Mucosa of descending colon (tissue), 3 donors: ENCODE measurements at regions not wholly inside any gene's neighbourhood (a gene's known extent, or its start where the extent isn't known, plus 50 kb on each side); places are given as distances from the start of the nearest gene placed in this dataset.

Source experiments
- ATAC-seq: fragments of 200-7000 bp; cut with Tn5 transposase; one replicate; pipeline ENCODE4 v1.9.1; 2020; ENCODE audit warnings: mild to moderate bottlenecking, moderate library complexity
- DNase-seq, 3 donors: peaks; one replicate each; pipeline ENCODE4 v3.0.0-alpha.2; 2020
- H3K36me3 ChIP-seq: fragments of 200-600 bp; one replicate; pipeline ENCODE4 v1.8.0; 2021; ENCODE audit warnings: low read depth, mild to moderate bottlenecking
- H3K4me1 ChIP-seq: fragments of 200-600 bp; one replicate; pipeline ENCODE4 v1.8.0; 2021; ENCODE audit warnings: low read depth, mild to moderate bottlenecking
- H3K4me3 ChIP-seq: fragments of 200-600 bp; one replicate; pipeline ENCODE4 v1.8.0; 2021; ENCODE audit warnings: mild to moderate bottlenecking
- H3K9me3 ChIP-seq: fragments of 200-600 bp; one replicate; pipeline ENCODE4 v1.8.0; 2021; ENCODE audit warnings: mild to moderate bottlenecking
- intact Hi-C, 2 donors: fragments of 100-400 bp; cut with DNase I in 1 of 2; cut with micrococcal nuclease in 1 of 2; formaldehyde crosslinking; loops; one replicate each; pipeline versions ENCODE4 v1.11.0 to v1.11.1; 2022; cut with DNase I, micrococcal nuclease
- TF ChIP-seq, protein P1 (sequence below): fragments of 200-600 bp; IDR thresholded peaks from one replicate; pipeline ENCODE4 v1.8.0; 2022; ENCODE audit warnings: antibody characterized with exemption, mild to moderate bottlenecking
- donor health status: DM: no; HTN: no; CAD: no; lungs with moderate emphysema.
- donor health status: DM: no; HTN: no; CAD: no.
- donor health status: DM: no; HTN: yes; CAD: no.

DNA sequence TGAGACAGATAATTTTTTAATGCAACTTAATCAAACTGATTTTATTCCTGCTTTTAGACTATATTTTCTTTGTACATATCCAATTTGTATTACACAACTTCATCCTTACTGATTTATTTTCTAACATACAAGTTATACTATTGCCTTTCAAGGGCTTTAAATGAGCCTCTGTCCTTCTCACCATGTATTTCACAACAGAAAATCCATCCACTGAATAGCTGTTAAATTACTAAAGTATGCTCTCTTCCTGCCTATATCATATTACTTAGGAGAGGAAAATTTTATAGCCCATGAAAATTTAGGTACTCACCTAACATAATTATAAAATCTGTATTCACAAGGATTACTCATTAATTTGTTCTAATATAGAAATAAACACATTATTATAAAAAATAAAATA lies 528.6 kb downstream of the ANKRD50 start:
- H3K36me3 ChIP-seq = no peaks in the 10 kb centered on the region
- TF ChIP-seq, protein P1, sequence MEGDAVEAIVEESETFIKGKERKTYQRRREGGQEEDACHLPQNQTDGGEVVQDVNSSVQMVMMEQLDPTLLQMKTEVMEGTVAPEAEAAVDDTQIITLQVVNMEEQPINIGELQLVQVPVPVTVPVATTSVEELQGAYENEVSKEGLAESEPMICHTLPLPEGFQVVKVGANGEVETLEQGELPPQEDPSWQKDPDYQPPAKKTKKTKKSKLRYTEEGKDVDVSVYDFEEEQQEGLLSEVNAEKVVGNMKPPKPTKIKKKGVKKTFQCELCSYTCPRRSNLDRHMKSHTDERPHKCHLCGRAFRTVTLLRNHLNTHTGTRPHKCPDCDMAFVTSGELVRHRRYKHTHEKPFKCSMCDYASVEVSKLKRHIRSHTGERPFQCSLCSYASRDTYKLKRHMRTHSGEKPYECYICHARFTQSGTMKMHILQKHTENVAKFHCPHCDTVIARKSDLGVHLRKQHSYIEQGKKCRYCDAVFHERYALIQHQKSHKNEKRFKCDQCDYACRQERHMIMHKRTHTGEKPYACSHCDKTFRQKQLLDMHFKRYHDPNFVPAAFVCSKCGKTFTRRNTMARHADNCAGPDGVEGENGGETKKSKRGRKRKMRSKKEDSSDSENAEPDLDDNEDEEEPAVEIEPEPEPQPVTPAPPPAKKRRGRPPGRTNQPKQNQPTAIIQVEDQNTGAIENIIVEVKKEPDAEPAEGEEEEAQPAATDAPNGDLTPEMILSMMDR = no peak

DNA sequence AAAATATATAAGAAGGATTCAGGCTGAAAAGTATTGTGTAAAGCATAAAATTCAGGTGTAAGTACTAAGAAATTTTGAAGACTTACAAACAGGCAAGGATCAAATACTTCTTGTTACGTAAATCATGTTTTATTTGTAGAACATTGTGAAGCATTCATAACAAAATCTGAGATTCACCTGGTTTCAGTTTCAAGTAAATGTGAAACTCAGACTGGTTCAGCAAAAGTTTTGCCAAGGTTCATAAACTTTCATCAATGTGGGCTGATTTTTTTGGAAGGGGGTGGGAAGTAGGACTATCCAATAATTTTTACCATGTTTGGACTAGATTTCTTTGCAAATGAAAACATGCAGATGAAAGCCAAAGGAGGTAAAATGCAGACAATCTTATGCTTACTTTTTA lies 527.7 kb downstream of the ANKRD50 start:
- intact Hi-C loops = no loop called here

More for the DNA sequence above, 528.6 kb downstream of the ANKRD50 start:
- Histone ChIP-seq H3K4me1 (no peaks in the 10 kb centered on the region), H3K9me3 (no peaks in the 10 kb centered on the region), H3K4me3 (no peak overlapping the region)
- ATAC-seq = no peak
- intact Hi-C loops = no loop called here
- no peak for DNase-seq

DNA sequence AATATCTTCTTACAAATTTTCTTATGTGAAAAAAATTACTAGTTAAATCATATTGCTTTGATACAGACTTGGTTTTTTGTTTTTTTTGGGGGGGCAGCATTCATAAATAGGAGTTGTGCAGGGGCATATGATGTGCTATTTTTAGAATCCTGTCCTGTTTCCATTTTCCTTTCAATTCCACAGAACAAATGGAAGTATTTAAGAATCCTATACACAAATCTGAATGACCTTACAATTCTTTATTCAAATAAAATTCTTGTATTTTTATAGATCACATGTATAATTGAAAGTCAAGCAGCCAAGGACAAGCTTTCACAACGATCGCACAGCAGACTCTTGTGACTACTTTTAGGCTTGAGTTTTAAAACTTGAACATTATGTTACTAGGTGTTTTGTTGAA lies 523.9 kb downstream of the ANKRD50 start:
- TF ChIP-seq, protein P1 = no peak
- intact Hi-C loops = no loop called here
- H3K4me1 ChIP-seq = no peaks in the 10 kb centered on the region
- ATAC-seq (no peak), DNase-seq (no peak)
- no peak overlapping the region for H3K4me3 ChIP-seq
- no peaks in the 10 kb centered on the region for H3K36me3 ChIP-seq
- H3K9me3 ChIP-seq = no peaks in the 10 kb centered on the region

More for the DNA sequence above, 527.7 kb downstream of the ANKRD50 start:
- Histone ChIP-seq H3K9me3 (no peaks in the 10 kb centered on the region), H3K4me3 (no peak overlapping the region), H3K36me3 (no peaks in the 10 kb centered on the region), H3K4me1 (no peaks in the 10 kb centered on the region)
- DNase-seq (no peak), ATAC-seq (no peak)
- TF ChIP-seq, protein P1 = no peak

DNA sequence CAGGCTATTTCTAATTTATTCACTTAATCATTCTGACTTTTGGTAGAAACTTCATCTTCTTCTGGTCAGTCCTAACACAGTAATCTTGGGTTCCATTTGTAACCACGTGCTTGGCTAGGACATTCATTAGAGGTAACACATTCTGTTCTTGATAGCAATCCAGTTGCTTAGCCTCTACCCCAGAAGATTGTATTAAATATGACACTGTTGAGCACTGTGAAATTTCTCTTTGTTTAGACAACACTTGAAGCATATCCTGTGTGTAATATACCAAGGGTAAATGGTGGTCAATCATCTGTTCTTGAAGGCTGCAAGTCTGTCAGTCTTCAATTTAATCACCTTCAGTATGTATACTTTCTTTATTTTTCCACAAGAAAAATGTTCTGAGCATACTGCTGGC lies 523.0 kb downstream of the ANKRD50 start:
- ATAC-seq = no peak
- H3K4me1 ChIP-seq = no peaks in the 10 kb centered on the region
- TF ChIP-seq, protein P1 = no peak
- no peak overlapping the region for H3K4me3 ChIP-seq
- H3K36me3 ChIP-seq = no peaks in the 10 kb centered on the region
- no peaks in the 10 kb centered on the region for H3K9me3 ChIP-seq
- DNase-seq = no peak
- intact Hi-C loops = no loop called here

DNA sequence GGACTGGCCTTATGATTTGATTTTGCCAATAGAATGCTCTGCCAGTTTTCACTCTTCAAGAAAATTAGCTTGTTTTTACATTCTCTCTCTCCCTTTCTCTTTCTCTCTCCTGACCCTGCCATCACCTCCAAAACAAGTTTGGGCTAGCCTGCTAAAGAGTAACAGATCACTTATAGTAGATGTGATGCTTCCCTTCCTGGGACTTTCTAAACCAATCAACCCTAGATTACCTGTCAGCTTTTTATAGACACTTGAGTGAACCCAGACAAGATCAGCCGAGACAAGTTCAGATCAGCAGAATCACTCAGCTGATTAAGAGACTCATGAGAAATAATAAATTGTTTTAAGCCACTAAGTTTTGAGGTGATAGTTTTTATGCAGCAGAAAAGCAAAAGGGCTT lies 521.2 kb downstream of the ANKRD50 start:
- DNase-seq (no peak), ATAC-seq (no peak)
- Histone ChIP-seq H3K4me1 (no peaks in the 10 kb centered on the region), H3K4me3 (no peak overlapping the region), H3K9me3 (no peaks in the 10 kb centered on the region), H3K36me3 (no peaks in the 10 kb centered on the region)
- intact Hi-C loops = no loop called here
- TF ChIP-seq, protein P1 = no peak

DNA sequence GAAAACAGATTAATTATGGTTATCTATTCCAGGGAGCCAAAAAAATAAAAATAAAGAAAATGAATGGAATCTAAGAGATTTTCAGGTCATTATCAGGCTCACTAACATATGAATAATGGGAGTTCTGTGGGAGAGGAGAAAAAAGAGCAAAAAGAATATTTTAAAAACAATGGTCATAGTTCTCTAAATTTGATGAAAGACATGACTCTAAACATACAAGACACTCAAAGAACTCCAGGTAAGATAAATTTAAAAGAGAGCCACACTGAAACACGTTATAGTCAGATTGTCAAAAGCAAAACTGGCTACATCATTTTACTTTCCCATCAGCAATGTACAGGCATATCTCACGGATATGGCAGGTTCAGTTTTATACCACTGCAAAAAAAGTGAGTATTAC lies 520.0 kb downstream of the ANKRD50 start:
- TF ChIP-seq, protein P1 = no peak
- DNase-seq (no peak), ATAC-seq (no peak)
- intact Hi-C loops = no loop called here
- H3K9me3 ChIP-seq = no peaks in the 10 kb centered on the region
- no peaks in the 10 kb centered on the region for H3K36me3 ChIP-seq
- no peak overlapping the region for H3K4me3 ChIP-seq
- no peaks in the 10 kb centered on the region for H3K4me1 ChIP-seq
